Activated CD8-positive, alpha-beta memory T cell treated with anti-CD3 and anti-CD28 coated beads for 36 hours (primary cell): ENCODE measurements at regions not wholly inside any gene's neighbourhood (a gene's known extent, or its start where the extent isn't known, plus 50 kb on each side); places are given as distances from the start of the nearest gene placed in this dataset.

ENCODE experiments used
- CTCF ChIA-PET: fragments of 350-600 bp; sonication (Branson Sonifier 250); formaldehyde crosslinking; loops from one replicate; lab custom pipeline; 2021; ENCODE audit warnings: antibody characterized with exemption; lab: Charles Lee
- POLR2A ChIA-PET: fragments of 350-600 bp; sonication (Branson Sonifier 250); formaldehyde crosslinking; loops from one replicate; lab custom pipeline; 2021; ENCODE audit warnings: antibody characterized with exemption; lab: Charles Lee

DNA sequence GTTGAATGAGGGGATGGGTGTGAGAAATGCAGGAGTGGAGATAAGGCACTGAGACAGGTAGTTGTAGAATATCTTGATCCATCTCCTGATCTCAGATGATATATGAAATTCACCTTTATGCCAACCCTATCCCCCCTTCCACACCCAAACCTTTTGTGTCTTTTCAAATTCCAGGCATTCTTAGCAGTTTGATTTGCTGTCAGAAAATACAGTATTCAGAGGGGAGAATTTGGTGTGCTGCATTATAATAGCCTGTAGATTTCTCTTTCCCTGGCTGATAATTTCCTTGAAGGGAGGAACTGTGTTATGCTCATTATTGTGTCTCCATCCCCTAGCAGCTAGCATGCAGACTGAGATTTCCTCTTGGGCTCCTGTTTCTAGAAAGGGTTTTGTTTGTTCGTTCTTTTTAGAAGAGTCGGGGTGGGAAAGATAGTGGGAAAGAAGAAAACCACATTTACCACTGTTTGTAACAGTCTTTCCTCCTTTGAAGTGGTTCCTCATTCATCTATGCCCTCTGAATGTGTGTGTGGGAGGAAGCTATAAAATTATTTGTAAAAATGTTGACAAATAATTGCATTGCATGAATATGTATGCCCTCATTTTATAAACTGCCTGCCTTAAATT, 373.4 kb downstream of the DIPK2A start:
- POLR2A ChIA-PET = no interaction called here
- CTCF ChIA-PET = no interaction called here

DNA sequence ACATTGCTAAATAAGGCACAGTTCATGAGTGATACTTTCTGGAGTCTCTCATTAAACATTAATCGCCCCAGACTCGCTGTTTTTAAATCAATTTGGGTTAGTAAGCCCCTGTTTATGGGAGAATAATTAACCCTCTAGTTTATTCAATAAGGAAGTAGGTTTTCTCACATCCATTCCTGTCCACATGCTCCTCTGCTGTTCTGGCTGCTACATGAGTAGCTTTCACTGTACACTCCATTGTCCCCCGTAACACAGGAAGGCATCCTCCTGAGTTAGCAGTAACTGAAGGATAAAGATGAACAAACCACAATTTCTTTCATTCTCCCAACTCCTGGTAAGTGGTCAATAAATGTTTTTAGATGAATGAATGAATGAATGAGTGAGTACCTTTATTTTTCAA, 378.5 kb downstream of the DIPK2A start:
- ChIA-PET POLR2A (no interaction called here), CTCF (no interaction called here)

DNA sequence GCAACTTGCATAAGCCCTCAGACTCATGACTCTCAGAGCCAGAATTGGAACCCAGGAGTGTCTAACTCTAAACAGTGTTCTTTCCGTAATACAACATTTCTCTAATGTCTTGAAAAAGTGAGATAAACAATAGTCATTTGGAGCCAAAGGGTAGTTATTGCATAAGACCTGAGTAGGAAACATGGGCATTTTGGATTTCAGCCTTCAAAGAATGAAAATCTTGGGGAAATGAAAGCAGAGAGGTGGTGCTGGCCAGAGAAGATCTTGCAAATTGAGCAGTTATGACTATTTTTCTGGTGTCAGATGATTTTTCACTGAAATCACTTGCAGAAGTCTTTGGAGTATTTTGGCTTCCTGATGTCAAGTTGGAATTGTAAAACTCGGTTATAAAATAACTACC, 379.4 kb downstream of the DIPK2A start:
- CTCF ChIA-PET = no interaction called here
- POLR2A ChIA-PET = no interaction called here

DNA sequence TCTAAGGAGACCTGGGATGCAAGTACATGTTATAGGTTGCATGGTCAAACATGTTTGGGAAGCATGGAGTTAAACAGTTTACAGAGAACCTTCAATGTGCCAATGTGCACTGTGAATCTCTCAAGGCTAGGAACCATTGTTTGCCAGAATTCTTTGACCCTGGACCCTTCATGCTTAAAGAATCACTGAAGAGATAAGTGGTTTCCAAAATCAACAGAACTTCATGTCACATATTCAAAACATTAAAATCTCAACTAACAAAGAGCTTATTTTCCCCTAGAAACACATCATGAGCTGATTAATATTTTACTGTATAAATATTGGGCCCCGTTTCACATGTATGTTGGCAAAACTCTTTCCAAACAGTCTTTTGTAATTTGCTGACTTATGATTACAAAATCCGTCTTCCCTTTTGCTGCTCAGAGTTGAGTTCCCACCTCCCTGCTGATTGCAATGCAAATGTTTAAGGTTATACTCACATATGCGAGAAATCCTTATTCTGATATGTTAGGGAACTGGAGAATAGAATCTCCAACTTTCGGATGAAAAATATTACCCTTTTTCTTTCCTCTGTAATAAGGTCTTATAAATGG, 380.2 kb downstream of the DIPK2A start:
- CTCF ChIA-PET = no interaction called here
- POLR2A ChIA-PET = no interaction called here

- ChIA-PET CTCF (no interaction called here), POLR2A (no interaction called here)
Observed at GRCh38 chr3:144358191-144358590, 386.6 kb downstream of the DIPK2A start.

- ChIA-PET POLR2A (no interaction called here), CTCF (no interaction called here)
Observed at GRCh38 chr3:144361002-144361401, 389.4 kb downstream of the DIPK2A start.

DNA sequence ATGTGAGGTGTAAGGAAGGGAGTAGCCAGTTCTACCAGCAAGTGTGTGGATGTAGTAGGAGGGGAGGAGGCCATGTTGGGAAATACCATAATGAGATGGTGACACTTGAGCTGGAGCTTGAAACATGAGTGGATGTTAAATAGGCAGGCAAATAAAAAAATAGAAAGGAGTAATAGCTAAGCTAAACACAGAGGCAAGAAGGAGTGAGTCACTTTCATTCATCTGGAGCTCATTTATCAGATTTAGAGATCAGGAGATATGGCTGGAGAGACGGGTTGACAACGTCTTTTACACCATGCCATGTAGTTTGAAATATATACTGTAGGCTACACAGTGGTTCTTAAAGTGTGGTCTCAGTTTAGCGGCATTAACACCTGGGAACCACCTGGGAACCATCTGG, 390.5 kb downstream of the DIPK2A start:
- ChIA-PET POLR2A (no interaction called here), CTCF (no interaction called here)

GRCh38 chr3:144363856-144364255, 392.2 kb downstream of the DIPK2A start:
- ChIA-PET CTCF (no interaction called here), POLR2A (no interaction called here)

DNA sequence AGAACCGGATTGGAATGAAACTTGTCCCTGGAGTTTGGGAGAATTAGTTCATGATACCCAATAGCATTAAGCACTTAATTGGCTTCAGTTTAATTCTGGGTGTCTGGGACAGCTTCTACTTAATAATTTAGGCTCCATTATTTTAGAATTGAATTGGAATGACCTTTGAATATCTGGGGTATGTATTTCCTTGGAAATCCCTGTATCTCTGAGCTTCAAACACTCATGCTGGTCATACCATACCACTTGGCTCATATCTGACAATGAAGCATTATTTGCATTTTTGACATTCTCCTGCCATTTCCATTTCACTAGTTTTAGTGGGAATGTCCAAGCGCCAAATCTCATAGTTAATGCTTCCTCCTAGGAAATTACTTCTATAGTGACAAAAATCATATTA, 393.1 kb downstream of the DIPK2A start:
- POLR2A ChIA-PET = no interaction called here
- CTCF ChIA-PET = no interaction called here

GRCh38 chr3:144369129-144369879, 397.7 kb downstream of the DIPK2A start:
- ChIA-PET CTCF (no interaction called here), POLR2A (no interaction called here)

GRCh38 chr3:144375088-144375487, 403.5 kb downstream of the DIPK2A start:
- CTCF ChIA-PET = no interaction called here
- POLR2A ChIA-PET = no interaction called here

DNA sequence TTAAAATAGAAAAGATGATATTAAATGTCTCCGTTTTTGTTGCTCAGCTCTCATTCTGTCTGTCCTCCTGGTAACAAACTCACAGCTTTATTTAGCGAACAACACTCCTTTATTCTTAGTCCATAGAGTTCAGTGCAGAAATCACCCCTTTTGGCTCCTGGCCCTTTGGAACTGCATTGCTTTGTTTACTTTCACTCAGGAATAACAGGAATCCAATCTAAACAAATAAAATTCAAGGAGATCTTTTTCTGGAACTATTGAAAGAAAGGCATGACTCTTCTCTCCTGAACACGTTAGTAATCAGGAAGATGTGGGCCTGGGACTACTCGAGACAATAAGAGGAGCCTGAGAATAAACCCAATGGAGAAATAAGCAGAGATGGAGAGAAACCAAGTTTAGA, 409.2 kb downstream of the DIPK2A start:
- CTCF ChIA-PET = no interaction called here
- POLR2A ChIA-PET = no interaction called here

DNA sequence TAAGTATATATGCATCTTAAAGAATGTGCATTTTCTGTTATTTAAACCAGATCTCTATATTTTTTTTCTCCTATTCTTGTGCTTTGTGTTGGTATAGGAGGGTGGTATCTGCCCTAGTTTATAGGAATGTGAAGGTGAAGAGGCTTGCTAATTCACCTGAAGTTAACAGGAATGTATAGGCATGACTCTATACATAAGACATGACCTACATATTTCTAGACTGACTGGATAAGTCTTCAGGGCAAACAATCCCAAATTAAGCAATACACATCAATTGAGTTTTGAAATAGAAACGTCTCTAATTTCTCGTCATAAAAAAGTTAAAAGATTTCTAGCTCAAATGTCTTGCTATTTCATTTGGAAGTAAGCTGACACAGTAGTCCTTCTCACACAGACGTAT, 410.0 kb downstream of the DIPK2A start:
- POLR2A ChIA-PET = no interaction called here

GRCh38 chr3:144384241-144384979, 412.8 kb downstream of the DIPK2A start:
- POLR2A ChIA-PET = no interaction called here
- CTCF ChIA-PET = no interaction called here

More for the DNA sequence above, 410.0 kb downstream of the DIPK2A start:
- CTCF ChIA-PET = interaction anchor here (0.6 kb wide), 1 partner anchor 52 kb away, joined by 3 read pairs; no protein-coding TSS in a partner anchor

DNA sequence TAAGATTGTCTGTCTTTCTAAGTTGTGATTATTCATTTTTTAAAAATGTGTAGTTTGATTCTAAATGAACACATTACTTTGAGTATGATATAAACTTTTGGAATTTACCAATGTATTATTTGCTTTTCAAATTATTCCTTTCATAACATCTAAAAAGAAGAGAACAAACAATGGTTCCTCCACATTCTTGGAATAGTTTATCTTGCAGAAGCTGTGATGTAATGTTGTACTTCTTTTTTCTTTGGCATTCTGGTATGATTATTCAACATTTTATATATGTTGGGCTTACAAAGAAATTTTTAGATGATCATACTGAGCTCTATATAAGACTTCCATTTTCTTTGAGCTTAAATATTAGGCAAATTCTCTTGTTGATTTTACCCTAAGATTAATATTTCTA, 419.2 kb downstream of the DIPK2A start:
- ChIA-PET CTCF (no interaction called here), POLR2A (no interaction called here)

DNA sequence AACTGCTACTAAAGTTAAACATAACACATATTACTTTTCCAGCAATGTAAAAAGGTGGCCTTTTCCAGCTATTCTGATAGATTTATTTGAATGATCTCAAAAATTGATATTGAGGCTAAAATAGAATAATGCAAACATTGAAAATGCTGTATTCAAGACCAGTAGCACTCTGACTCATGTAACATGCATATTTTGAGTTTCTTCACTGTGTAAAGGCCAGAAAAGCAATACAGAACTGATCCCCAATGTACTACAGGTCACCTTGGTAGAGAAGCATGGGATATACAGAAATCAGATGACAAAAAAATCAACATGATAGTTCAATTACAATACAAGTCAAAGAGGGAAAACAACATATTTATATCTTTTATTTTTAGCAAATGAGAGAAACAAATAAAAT, 419.6 kb downstream of the DIPK2A start:
- ChIA-PET CTCF (no interaction called here), POLR2A (no interaction called here)

GRCh38 chr3:144394032-144394431, 422.4 kb downstream of the DIPK2A start:
- POLR2A ChIA-PET = no interaction called here
- CTCF ChIA-PET = no interaction called here

DNA sequence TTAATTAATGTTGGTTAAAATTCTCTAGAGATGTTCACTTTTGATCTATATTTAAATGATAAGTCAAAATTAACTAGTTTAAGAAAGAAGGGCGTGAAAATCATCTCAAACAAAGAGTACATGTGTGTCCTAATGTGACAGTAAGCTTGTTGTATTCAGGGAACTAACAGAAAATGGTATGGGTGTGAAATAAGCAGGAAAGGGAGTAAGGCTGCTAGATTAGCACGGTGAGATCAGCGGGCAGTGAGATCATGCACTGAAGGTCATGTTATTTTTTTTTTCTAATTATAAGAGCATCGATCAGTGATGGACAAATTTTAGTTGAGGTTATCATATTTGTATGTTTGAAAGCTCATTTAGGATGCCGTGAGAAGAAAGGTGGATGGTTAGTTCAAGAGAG, 430.8 kb downstream of the DIPK2A start:
- CTCF ChIA-PET = no interaction called here
- POLR2A ChIA-PET = no interaction called here

DNA sequence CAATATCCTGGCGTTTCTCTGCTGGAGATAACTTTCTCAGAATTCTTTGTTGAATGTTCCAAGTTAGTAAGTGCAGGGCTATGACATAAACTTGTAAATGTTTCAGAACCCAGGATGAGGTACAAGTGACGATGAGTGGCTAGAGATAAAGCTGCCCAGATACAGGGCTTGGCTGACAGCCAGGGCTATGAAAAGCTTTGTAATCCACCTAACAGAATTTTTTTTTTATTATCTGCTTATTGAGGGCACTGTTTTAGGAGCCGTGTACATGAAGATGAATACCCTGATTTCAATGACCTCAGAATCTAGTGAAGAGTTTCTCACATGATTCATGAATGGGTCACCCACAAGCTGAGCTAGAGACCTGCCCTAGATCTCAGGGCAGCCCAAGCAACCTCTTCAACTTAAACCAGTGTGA, 431.4 kb downstream of the DIPK2A start:
- ChIA-PET POLR2A (no interaction called here), CTCF (no interaction called here)

DNA sequence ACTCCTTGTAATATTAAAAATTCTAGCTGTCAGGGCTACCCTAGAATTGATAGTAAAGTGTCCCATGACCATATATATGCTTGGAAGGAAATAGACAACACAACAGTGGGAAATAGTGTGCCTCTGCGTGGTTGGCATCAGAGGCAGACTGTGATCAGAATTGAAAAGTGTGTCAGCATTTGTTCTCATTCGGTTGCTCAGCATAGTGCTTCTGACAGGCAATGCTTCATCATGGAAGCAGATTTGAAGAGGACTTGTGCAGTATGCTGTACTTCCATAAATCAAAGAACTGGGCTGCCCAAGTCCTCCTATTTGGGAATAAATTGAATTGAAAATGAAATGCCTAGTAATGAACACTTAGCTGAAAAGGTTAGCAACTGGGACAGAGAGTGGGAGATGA, 435.7 kb downstream of the DIPK2A start:
- POLR2A ChIA-PET = no interaction called here
- CTCF ChIA-PET = no interaction called here
